SK-N-SH treated with all-trans-retinoic acid at 6 μM for 48 hours (cell line): ENCODE measurements at regions not wholly inside any gene's neighbourhood (a gene's known extent, or its start where the extent isn't known, plus 50 kb on each side); places are given as distances from the start of the nearest gene placed in this dataset.

Experiments used
- ATAC-seq: fragments of 200-7000 bp; cut with Tn5 transposase; 3 replicates; pipeline ENCODE4 v1.9.1; 2020; ENCODE audit warnings: mild to moderate bottlenecking, moderate library complexity
- ARNTL ChIP-seq: fragments of 450-650 bp; formaldehyde crosslinking; IDR thresholded peaks from 2 replicates; pipeline ENCODE4 v1.5.0; 2020; ENCODE audit warnings: low read depth, mild to moderate bottlenecking, moderate library complexity, borderline replicate concordance
- BACH2 ChIP-seq: fragments of 250-450 bp; sonication (Bioruptor Pico); IDR thresholded peaks from 2 replicates; pipeline ENCODE4 v1.9.0; 2021; ENCODE audit warnings: mild to moderate bottlenecking, borderline replicate concordance
- CSDC2 ChIP-seq: fragments of 250-450 bp; sonication (Bioruptor Pico); IDR thresholded peaks from 2 replicates; pipeline ENCODE4 v1.5.0; 2020; ENCODE audit warnings: mild to moderate bottlenecking, moderate library complexity
- CSRNP3 ChIP-seq: fragments of 250-450 bp; sonication (Bioruptor Pico); IDR thresholded peaks from 2 replicates; pipeline ENCODE4 v1.5.1; 2021; ENCODE audit warnings: mild to moderate bottlenecking, moderate library complexity
- ESRRG ChIP-seq: fragments of 250-450 bp; sonication (Bioruptor Pico); IDR thresholded peaks from 2 replicates; pipeline ENCODE4 v1.6.1; 2021; ENCODE audit warnings: mild to moderate bottlenecking
- GLIS3 ChIP-seq: fragments of 250-450 bp; sonication (Bioruptor Pico); IDR thresholded peaks from 2 replicates; pipeline ENCODE4 v1.5.0; 2020; ENCODE audit warnings: mild to moderate bottlenecking, moderate library complexity
- ISL1 ChIP-seq: fragments of 250-450 bp; sonication (Bioruptor Pico); IDR thresholded peaks from 2 replicates; pipeline ENCODE4 v2.1.2; 2022; ENCODE audit warnings: mild to moderate bottlenecking, moderate library complexity
- OSR1 ChIP-seq: fragments of 250-450 bp; sonication (Bioruptor Pico); IDR thresholded peaks from 2 replicates; pipeline ENCODE4 v1.8.0; 2022; ENCODE audit warnings: moderate library complexity, mild to moderate bottlenecking, inconsistent platforms
- POU6F1 ChIP-seq: fragments of 250-450 bp; sonication (Bioruptor Pico); IDR thresholded peaks from 2 replicates; pipeline ENCODE4 v1.8.0; 2021; ENCODE audit warnings: low read depth, mild to moderate bottlenecking, moderate library complexity, borderline replicate concordance
- PPARA ChIP-seq: fragments of 250-450 bp; sonication (Bioruptor Pico); IDR thresholded peaks from 2 replicates; pipeline ENCODE4 v1.5.0; 2020; ENCODE audit warnings: mild to moderate bottlenecking, borderline replicate concordance
- SNAI2 ChIP-seq: fragments of 250-450 bp; sonication (Bioruptor Pico); IDR thresholded peaks from 2 replicates; pipeline ENCODE4 v1.5.0; 2020; ENCODE audit warnings: mild to moderate bottlenecking, moderate library complexity
- TCF4 ChIP-seq: fragments of 250-450 bp; sonication (Bioruptor Pico); IDR thresholded peaks from 2 replicates; pipeline ENCODE4 v1.8.0; 2021; ENCODE audit warnings: mild to moderate bottlenecking, moderate library complexity, borderline replicate concordance
- TOX ChIP-seq: fragments of 250-450 bp; sonication (Bioruptor Pico); IDR thresholded peaks from 2 replicates; pipeline ENCODE4 v1.8.0; 2021; ENCODE audit warnings: mild to moderate bottlenecking, moderate library complexity, borderline replicate concordance
- TSHZ2 ChIP-seq: fragments of 250-450 bp; sonication (Bioruptor Pico); IDR thresholded peaks from 2 replicates; pipeline ENCODE4 v1.5.0; 2020; ENCODE audit warnings: mild to moderate bottlenecking, moderate library complexity
- ZC3H10 ChIP-seq: fragments of 250-450 bp; sonication (Bioruptor Pico); IDR thresholded peaks from 2 replicates; pipeline ENCODE4 v1.5.1; 2021; ENCODE audit warnings: mild to moderate bottlenecking, moderate library complexity
- ZFP3 ChIP-seq: fragments of 250-450 bp; sonication (Bioruptor Pico); IDR thresholded peaks from 2 replicates; pipeline ENCODE4 v1.5.0; 2020; ENCODE audit warnings: mild to moderate bottlenecking, moderate library complexity
- ZFP30 ChIP-seq: fragments of 450-650 bp; formaldehyde crosslinking; IDR thresholded peaks from 2 replicates; pipeline ENCODE4 v1.5.0; 2022; ENCODE audit warnings: mild to moderate bottlenecking, moderate library complexity
- ZNF70 ChIP-seq: fragments of 450-650 bp; formaldehyde crosslinking; IDR thresholded peaks from 2 replicates; pipeline ENCODE4 v1.5.0; 2020; ENCODE audit warnings: mild to moderate bottlenecking, moderate library complexity
- ZNF8 ChIP-seq: fragments of 450-650 bp; formaldehyde crosslinking; IDR thresholded peaks from 2 replicates; pipeline ENCODE4 v1.5.0; 2020; ENCODE audit warnings: mild to moderate bottlenecking, moderate library complexity
- TF ChIP-seq, protein P1 (sequence below): fragments of 250-450 bp; sonication (Bioruptor Pico); IDR thresholded peaks from 2 replicates; pipeline ENCODE4 v1.8.0; 2020; ENCODE audit warnings: mild to moderate bottlenecking, moderate library complexity, borderline replicate concordance
- TF ChIP-seq, protein P2 (sequence below): fragments of 250-450 bp; sonication (Bioruptor Pico); IDR thresholded peaks from 2 replicates; pipeline ENCODE4 v1.5.1; 2020; ENCODE audit warnings: low read depth, mild to moderate bottlenecking, moderate library complexity

- no peak for TF ChIP-seq CSDC2 (CRISPR knock-in tag)
- TF ChIP-seq POU6F1 (CRISPR knock-in tag): no peak
- TF ChIP-seq ARNTL (CRISPR knock-in tag): no peak
- TF ChIP-seq ESRRG: no peak
- no peak for TF ChIP-seq PPARA
- no peak for TF ChIP-seq OSR1 (CRISPR knock-in tag)
- TF ChIP-seq, protein P1, sequence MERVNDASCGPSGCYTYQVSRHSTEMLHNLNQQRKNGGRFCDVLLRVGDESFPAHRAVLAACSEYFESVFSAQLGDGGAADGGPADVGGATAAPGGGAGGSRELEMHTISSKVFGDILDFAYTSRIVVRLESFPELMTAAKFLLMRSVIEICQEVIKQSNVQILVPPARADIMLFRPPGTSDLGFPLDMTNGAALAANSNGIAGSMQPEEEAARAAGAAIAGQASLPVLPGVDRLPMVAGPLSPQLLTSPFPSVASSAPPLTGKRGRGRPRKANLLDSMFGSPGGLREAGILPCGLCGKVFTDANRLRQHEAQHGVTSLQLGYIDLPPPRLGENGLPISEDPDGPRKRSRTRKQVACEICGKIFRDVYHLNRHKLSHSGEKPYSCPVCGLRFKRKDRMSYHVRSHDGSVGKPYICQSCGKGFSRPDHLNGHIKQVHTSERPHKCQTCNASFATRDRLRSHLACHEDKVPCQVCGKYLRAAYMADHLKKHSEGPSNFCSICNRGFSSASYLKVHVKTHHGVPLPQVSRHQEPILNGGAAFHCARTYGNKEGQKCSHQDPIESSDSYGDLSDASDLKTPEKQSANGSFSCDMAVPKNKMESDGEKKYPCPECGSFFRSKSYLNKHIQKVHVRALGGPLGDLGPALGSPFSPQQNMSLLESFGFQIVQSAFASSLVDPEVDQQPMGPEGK (CRISPR knock-in tag): no peak
- TF ChIP-seq TSHZ2 (CRISPR knock-in tag): no peak
- no peak for TF ChIP-seq ZNF70
- no peak for TF ChIP-seq ZFP30 (CRISPR knock-in tag)
- TF ChIP-seq CSRNP3: no peak
- no peak for TF ChIP-seq ZFP3
- no peak for TF ChIP-seq SNAI2 (CRISPR knock-in tag)
- TF ChIP-seq ZNF8 (CRISPR knock-in tag): no peak
- TF ChIP-seq TCF4 (CRISPR knock-in tag): no peak
- TF ChIP-seq TOX (CRISPR knock-in tag): no peak
- no peak for TF ChIP-seq BACH2 (CRISPR knock-in tag)
- no peak for TF ChIP-seq ZC3H10
- no peak for TF ChIP-seq GLIS3
- no peak for ATAC-seq
Observed at GRCh38 chr13:47638627-47639026, 362.4 kb downstream of the SUCLA2 start.

DNA sequence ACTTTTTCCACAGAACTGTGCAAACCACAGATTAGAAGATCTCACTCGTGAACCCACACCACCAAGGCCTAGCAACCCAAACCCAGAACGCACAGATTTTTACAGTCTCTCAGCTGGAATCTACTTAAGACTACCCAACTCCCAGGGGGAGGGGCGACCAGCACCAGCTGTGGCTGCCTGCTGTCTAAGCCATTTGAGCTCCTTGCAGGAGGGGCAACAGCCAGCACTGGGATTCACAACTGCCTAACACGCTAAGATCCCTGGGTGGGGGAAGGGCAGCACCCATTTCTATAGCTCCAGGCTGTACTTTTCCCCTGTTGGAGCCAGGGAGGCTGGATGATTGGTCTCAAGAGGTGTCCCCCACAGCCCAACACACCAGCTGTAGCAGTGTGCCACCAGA, 368.8 kb downstream of the SUCLA2 start:
- TF ChIP-seq GLIS3 (no peak), TCF4 (CRISPR knock-in tag) (no peak)
- no peak for ATAC-seq

GRCh38 chr13:47628666-47629065, 372.4 kb downstream of the SUCLA2 start:
- ATAC-seq: no peak; the same call in 2 of the 3 replicates

More at GRCh38 chr13:47628666-47629065, 372.4 kb downstream of the SUCLA2 start:
- no peak for TF ChIP-seq ZNF70
- TF ChIP-seq, protein P2, sequence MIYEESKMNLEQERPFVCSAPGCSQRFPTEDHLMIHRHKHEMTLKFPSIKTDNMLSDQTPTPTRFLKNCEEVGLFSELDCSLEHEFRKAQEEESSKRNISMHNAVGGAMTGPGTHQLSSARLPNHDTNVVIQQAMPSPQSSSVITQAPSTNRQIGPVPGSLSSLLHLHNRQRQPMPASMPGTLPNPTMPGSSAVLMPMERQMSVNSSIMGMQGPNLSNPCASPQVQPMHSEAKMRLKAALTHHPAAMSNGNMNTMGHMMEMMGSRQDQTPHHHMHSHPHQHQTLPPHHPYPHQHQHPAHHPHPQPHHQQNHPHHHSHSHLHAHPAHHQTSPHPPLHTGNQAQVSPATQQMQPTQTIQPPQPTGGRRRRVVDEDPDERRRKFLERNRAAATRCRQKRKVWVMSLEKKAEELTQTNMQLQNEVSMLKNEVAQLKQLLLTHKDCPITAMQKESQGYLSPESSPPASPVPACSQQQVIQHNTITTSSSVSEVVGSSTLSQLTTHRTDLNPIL (CRISPR knock-in tag): no peak
- TF ChIP-seq BACH2 (CRISPR knock-in tag): no peak
- no peak for TF ChIP-seq ISL1 (CRISPR knock-in tag)
- no peak for TF ChIP-seq CSDC2 (CRISPR knock-in tag)
- TF ChIP-seq GLIS3: no peak
- no peak for TF ChIP-seq ZFP3
- TF ChIP-seq ARNTL (CRISPR knock-in tag): no peak
- TF ChIP-seq POU6F1 (CRISPR knock-in tag): no peak
